SK-N-SH (cell line): ENCODE measurements at regions not wholly inside any gene's neighbourhood (a gene's known extent, or its start where the extent isn't known, plus 50 kb on each side); places are given as distances from the start of the nearest gene placed in this dataset.

Source experiments
- EP300 ChIP-seq, 2 experiments: IDR thresholded peaks; 2 replicates each; pipeline versions ENCODE4 v1.4.0 to v1.6.1; 2012; ENCODE audit warnings: borderline replicate concordance in 1 of 2, low read depth in 1 of 2, low read length in 1 of 2
- FOXJ3 ChIP-seq: sonication (generic); formaldehyde crosslinking; IDR thresholded peaks from 2 replicates; pipeline ENCODE4 v1.5.1; 2020; ENCODE audit warnings: mild to moderate bottlenecking, missing genetic modification reagents
- MEF2A ChIP-seq: IDR thresholded peaks from 2 replicates; pipeline ENCODE4 v1.4.0; 2012; ENCODE audit warnings: low read depth, borderline replicate concordance
- MXI1 ChIP-seq: IDR thresholded peaks from 2 replicates; pipeline ENCODE4 v1.6.1; 2012; ENCODE audit warnings: mild to moderate bottlenecking, low read depth, low read length, improper control_type of control experiment
- POLR2AphosphoS5 ChIP-seq: IDR thresholded peaks from 2 replicates; pipeline ENCODE4 v1.6.1; 2012; ENCODE audit warnings: low read depth, low read length
- TF ChIP-seq, protein P1 (sequence below): fragments of 200-600 bp; sonication (generic); IDR thresholded peaks from 2 replicates; pipeline ENCODE4 v1.6.1; 2017; ENCODE audit warnings: antibody characterized with exemption, mild to moderate bottlenecking, moderate library complexity
- TF ChIP-seq, protein P2 (sequence below): IDR thresholded peaks from 2 replicates; pipeline ENCODE4 v1.6.1; 2012; ENCODE audit warnings: mild to moderate bottlenecking, low read depth, low read length, moderate library complexity
- TF ChIP-seq, protein P3 (sequence below): IDR thresholded peaks from 2 replicates; pipeline ENCODE4 v1.4.0; 2012; ENCODE audit warnings: low read depth, borderline replicate concordance
- TF ChIP-seq, protein P4 (sequence below): IDR thresholded peaks from 2 replicates; pipeline ENCODE4 v1.4.0; 2012; ENCODE audit warnings: low read depth

DNA sequence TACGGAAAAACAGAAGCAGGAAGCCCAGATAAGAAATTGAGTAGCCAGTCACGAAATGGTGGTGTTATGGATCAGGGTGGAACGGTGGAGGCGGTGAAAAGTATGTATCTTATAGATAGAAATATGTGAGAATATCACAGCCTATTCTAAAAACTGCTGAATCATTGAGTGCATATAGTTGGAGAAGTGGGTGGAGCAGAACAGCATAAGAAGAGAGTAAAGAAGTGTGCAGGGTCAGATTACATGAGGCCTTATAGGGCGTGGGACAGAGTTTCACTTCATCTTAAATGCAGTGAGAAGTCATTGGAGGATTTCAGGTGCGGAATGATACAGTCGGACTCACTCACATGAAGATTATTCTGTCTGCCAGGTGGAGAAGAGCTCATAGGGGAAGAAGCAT lies 293.1 kb downstream of the TRIML1 start:
- TF ChIP-seq POLR2AphosphoS5 (no peak), MEF2A (no peak), MXI1 (no peak), EP300 (IDR thresholded peaks at IDR 0.05; ENCODE audit: borderline replicate concordance in 1 of 2, low read depth in 1 of 2, low read length in 1 of 2) (no peak), FOXJ3 (CRISPR knock-in tag) (no peak)
- TF ChIP-seq, protein P1, sequence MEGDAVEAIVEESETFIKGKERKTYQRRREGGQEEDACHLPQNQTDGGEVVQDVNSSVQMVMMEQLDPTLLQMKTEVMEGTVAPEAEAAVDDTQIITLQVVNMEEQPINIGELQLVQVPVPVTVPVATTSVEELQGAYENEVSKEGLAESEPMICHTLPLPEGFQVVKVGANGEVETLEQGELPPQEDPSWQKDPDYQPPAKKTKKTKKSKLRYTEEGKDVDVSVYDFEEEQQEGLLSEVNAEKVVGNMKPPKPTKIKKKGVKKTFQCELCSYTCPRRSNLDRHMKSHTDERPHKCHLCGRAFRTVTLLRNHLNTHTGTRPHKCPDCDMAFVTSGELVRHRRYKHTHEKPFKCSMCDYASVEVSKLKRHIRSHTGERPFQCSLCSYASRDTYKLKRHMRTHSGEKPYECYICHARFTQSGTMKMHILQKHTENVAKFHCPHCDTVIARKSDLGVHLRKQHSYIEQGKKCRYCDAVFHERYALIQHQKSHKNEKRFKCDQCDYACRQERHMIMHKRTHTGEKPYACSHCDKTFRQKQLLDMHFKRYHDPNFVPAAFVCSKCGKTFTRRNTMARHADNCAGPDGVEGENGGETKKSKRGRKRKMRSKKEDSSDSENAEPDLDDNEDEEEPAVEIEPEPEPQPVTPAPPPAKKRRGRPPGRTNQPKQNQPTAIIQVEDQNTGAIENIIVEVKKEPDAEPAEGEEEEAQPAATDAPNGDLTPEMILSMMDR: no peak
- TF ChIP-seq, protein P2, sequence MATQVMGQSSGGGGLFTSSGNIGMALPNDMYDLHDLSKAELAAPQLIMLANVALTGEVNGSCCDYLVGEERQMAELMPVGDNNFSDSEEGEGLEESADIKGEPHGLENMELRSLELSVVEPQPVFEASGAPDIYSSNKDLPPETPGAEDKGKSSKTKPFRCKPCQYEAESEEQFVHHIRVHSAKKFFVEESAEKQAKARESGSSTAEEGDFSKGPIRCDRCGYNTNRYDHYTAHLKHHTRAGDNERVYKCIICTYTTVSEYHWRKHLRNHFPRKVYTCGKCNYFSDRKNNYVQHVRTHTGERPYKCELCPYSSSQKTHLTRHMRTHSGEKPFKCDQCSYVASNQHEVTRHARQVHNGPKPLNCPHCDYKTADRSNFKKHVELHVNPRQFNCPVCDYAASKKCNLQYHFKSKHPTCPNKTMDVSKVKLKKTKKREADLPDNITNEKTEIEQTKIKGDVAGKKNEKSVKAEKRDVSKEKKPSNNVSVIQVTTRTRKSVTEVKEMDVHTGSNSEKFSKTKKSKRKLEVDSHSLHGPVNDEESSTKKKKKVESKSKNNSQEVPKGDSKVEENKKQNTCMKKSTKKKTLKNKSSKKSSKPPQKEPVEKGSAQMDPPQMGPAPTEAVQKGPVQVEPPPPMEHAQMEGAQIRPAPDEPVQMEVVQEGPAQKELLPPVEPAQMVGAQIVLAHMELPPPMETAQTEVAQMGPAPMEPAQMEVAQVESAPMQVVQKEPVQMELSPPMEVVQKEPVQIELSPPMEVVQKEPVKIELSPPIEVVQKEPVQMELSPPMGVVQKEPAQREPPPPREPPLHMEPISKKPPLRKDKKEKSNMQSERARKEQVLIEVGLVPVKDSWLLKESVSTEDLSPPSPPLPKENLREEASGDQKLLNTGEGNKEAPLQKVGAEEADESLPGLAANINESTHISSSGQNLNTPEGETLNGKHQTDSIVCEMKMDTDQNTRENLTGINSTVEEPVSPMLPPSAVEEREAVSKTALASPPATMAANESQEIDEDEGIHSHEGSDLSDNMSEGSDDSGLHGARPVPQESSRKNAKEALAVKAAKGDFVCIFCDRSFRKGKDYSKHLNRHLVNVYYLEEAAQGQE: no peak
- TF ChIP-seq, protein P3, sequence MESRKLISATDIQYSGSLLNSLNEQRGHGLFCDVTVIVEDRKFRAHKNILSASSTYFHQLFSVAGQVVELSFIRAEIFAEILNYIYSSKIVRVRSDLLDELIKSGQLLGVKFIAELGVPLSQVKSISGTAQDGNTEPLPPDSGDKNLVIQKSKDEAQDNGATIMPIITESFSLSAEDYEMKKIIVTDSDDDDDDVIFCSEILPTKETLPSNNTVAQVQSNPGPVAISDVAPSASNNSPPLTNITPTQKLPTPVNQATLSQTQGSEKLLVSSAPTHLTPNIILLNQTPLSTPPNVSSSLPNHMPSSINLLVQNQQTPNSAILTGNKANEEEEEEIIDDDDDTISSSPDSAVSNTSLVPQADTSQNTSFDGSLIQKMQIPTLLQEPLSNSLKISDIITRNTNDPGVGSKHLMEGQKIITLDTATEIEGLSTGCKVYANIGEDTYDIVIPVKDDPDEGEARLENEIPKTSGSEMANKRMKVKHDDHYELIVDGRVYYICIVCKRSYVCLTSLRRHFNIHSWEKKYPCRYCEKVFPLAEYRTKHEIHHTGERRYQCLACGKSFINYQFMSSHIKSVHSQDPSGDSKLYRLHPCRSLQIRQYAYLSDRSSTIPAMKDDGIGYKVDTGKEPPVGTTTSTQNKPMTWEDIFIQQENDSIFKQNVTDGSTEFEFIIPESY: no peak
- TF ChIP-seq, protein P4, sequence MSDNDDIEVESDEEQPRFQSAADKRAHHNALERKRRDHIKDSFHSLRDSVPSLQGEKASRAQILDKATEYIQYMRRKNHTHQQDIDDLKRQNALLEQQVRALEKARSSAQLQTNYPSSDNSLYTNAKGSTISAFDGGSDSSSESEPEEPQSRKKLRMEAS: no peak
